Left ventricle myocardium inferior (tissue), 1 donor: ENCODE measurements at regions not wholly inside any gene's neighbourhood (a gene's known extent, or its start where the extent isn't known, plus 50 kb on each side); places are given as distances from the start of the nearest gene placed in this dataset.
"Not testable (repeated sequence)": the region's sequence is repeated elsewhere in the genome, so short reads cannot be mapped to it uniquely, and the experiment has no call there.

Experiments used
- DNase-seq: peaks from one replicate; pipeline ENCODE4 v3.0.0-alpha.2; 2020
- H3K27ac ChIP-seq: fragments of 200-600 bp; replicated peaks from 2 replicates; pipeline ENCODE4 v1.8.0; 2021
- H3K27me3 ChIP-seq: fragments of 200-600 bp; 2 replicates; pipeline ENCODE4 v1.8.0; 2021; ENCODE audit warnings: low read depth
- H3K36me3 ChIP-seq: fragments of 200-600 bp; 2 replicates; pipeline ENCODE4 v1.8.0; 2021
- H3K4me1 ChIP-seq: fragments of 200-600 bp; 2 replicates; pipeline ENCODE4 v1.8.0; 2021
- H3K4me3 ChIP-seq: fragments of 200-600 bp; 2 replicates; pipeline ENCODE4 v1.8.0; 2021; ENCODE audit warnings: mild to moderate bottlenecking, moderate library complexity
- H3K9me3 ChIP-seq: fragments of 200-600 bp; replicated peaks from 2 replicates; pipeline ENCODE4 v1.8.0; 2021
- intact Hi-C: fragments of 100-400 bp; cut with micrococcal nuclease; formaldehyde crosslinking; loops from one replicate; pipeline ENCODE4 v1.11.0; 2022
- donor health status: DM: no; HTN: yes; CAD: no; lungs with severe emphysema.

DNA sequence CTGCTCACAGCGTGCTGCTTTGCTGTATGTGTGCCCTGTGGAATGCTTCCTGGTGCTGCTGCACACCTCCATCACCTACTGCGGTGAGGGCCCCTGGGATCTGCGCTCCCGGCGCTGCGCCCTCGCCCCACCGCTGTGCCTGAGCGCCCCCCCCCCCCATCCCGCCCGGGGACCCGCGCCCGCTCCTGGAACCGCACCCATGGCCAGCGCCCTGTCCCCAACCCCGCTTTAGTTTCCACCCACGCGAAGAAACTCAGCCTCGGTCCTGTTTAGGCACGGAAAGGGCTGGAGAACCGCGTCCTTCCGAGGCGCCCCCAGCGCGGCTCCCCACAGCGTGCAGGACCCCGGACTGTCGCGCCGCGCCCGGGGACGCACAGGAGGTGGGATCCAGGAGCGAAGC is 265.5 kb downstream of the POTEB3 start:
- intact Hi-C loops, H3K4me1 ChIP-seq, DNase-seq: not testable (repeated sequence)

DNA sequence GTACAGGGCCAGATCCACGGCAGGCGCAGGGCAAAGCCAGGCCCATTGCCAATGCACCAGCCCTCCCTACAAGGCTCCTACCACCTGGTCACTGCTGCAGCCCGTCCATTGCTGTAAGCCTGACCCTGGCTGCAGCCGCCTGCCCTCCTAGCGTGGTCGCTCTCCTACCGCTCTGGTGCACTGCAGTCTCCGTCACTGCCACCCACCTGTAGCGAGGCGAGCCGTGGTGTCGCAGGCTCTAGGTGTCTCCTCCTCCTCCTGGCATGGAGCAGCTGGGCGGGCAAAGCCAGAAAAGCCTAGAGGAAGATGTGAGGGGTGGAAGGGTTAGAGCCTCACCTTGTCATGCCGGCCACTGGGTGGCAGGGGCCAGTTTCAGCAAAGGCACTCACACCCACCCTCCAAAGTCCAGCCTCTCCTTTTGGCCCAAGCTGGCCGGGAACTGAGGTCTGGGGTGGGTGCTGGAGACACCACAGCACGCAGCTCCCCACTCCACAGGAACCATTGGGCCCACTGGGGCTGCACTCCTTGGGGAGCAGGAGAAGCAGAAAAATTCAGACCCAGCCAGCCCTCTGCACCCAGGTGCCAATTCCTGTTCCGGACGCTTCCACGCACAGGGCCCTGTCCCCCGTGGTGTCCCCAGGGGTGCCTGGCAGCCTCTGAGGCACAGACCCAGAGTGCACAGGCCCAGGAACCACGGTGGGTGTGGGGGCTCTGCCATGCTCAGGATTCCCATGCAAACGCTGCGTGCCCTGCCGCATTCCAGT is 285.3 kb upstream of the POTEB2 start:
- H3K27me3 ChIP-seq, H3K36me3 ChIP-seq, H3K9me3 ChIP-seq, H3K4me1 ChIP-seq, H3K27ac ChIP-seq, H3K4me3 ChIP-seq, intact Hi-C loops, DNase-seq: not testable (repeated sequence)

More for the DNA sequence above, 265.5 kb downstream of the POTEB3 start:
- not testable (repeated sequence) for H3K9me3 ChIP-seq, H3K27me3 ChIP-seq, H3K27ac ChIP-seq, H3K36me3 ChIP-seq, H3K4me3 ChIP-seq

DNA sequence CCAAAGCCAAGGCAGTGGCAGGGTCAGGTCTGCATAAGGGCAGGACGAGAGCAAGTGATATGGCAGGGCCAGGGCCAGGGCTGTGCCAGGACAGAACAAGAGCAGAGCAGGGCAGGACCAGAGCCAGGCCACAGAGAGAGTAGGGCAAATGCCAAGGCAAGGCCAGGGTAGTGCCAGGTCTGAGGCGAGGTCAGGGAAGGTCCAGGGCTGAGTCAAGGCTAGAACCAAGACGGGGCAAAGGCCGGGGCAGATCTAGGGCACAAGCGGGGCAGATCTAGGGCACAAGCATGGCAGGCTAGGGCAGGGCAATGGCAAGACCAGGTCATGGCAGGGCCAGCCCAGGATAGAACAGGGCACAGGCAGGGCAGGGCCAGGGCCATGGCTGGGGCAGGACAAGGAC is 282.0 kb upstream of the POTEB2 start:
- DNase-seq, H3K9me3 ChIP-seq, H3K27ac ChIP-seq, H3K4me3 ChIP-seq, H3K36me3 ChIP-seq, H3K4me1 ChIP-seq, intact Hi-C loops, H3K27me3 ChIP-seq: not testable (repeated sequence)

DNA sequence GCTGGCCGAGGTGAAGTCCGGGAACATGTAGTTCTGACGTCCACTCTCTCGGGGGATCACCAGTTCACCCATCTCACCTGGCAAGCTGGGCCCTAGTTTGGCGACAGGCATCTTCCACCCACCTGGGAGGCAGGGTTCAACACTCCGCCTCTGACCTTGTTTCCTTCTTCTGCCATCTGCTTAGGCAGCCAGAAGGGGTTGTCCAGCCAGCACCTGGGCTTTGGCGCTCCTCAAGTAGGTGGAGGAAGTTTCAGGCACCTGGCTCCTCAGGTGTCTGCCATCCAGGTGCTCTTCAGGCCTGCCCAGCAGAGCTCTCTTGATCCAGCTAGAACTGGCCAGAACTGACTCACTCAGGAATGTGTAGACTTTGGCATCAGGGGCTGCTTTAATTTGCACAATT is 267.8 kb upstream of the POTEB2 start:
- H3K4me1 ChIP-seq, H3K27me3 ChIP-seq, H3K4me3 ChIP-seq, H3K27ac ChIP-seq, intact Hi-C loops, DNase-seq, H3K9me3 ChIP-seq, H3K36me3 ChIP-seq: not testable (repeated sequence)

DNA sequence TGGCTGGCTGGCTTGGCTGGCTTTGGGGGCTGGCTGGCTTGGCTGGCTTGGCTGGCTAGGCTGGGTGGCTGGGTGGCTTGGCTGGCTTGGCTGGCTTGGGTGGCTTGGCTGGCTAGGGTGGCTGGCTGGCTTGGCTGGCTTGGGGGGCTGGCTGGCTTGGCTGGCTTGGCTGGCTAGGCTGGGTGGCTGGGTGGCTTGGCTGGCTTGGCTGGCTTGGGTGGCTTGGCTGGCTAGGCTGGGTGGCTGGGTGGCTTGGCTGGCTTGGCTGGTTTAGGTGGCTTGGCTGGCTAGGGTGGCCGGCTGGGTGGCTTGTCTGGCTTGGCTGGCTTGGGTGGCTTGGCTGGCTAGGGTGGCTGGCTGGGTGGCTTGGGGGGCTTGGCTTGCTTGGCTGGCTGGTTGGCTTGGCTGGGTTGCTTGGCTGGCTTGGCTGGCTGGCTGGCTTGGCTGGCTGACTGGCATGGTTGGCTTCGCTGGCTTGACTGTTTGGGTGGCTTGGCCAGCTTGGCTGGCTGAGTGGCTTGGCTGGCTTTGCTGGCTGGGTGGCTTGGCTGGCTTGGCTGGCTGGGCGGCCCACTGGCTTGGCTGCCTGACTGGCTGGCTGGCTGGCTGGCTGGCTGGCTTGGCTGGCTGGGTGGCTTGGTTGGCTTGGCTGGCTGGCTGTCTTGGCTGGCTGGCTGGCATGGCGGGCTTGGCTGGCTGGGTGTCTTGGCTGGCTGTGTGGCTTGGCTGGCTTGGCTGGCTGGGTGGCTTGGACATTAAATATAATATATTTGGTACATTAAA is 246.3 kb upstream of the POTEB2 start:
- H3K27me3 ChIP-seq, H3K36me3 ChIP-seq, H3K4me3 ChIP-seq, H3K27ac ChIP-seq, H3K9me3 ChIP-seq, H3K4me1 ChIP-seq, intact Hi-C loops: not testable (repeated sequence)
- peak; percentile 14 for DNase-seq

DNA sequence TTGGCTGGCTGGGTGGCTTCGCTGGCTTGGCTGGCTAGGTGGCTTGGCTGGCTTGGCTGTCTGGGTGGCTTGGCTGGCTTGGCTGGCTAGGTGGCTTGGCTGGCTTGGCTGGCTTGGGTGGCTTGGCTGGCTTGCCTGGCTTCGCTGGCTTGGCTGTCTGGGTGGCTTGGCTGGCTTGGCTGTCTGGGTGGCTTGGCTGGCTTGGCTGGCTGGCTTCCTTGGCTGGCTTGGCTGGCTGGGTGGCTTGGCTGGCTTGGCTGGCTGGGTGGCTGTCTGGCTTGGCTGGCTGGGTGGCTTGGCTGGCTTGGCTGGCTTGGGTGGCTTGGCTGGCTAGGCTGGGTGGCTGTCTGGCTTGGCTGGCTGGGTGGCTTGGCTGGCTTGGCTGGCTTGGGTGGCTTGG is 245.7 kb upstream of the POTEB2 start:
- DNase-seq, result peak; percentile 44
- intact Hi-C loops, H3K9me3 ChIP-seq, H3K27ac ChIP-seq, H3K4me1 ChIP-seq, H3K36me3 ChIP-seq, H3K27me3 ChIP-seq, H3K4me3 ChIP-seq: not testable (repeated sequence)

DNA sequence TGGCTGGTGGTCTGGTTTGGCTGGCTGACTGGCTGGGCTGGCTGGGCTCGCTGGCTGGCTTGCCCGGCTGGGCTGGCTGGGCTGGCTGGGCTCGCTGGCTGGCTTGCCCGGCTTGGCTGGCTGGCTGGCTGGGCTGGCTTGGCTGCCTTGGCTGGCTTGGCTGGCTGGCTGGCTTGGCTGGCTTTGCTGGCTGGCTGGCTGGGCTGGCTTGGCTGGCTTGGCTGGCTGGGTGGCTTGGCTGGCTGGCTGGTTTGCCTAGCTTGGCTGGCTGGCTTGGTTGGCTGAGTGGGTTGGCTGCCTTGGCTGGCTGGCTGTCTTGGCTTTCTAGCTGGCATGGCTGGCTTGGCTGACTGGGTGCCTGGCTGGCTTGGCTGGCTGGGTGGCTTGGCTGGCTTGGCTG is 245.1 kb upstream of the POTEB2 start:
- intact Hi-C loops, H3K4me1 ChIP-seq, H3K27me3 ChIP-seq, DNase-seq, H3K9me3 ChIP-seq, H3K36me3 ChIP-seq, H3K27ac ChIP-seq, H3K4me3 ChIP-seq: not testable (repeated sequence)

DNA sequence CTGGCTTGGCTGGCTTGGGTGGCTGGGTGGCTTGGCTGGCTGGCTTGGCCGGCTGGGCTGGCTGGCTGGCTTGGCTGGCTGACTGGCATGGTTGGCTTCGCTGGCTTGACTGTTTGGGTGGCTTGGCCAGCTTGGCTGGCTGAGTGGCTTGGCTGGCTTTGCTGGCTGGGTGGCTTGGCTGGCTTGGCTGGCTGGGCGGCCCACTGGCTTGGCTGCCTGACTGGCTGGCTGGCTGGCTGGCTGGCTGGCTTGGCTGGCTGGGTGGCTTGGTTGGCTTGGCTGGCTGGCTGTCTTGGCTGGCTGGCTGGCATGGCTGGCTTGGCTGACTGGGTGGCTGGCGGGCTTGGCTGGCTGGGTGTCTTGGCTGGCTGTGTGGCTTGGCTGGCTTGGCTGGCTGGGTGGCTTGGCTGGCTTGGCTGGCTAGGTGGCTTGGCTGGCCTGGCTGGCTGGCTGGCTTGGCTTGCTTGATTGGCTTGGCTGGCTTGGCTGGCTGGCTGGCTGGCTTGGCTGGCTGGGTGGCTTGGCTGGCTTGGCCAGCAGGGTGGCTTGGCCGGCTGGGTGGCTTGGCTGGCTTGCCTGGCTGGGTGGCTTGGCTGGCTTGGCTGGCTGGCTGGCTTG is 244.2 kb upstream of the POTEB2 start:
- H3K27me3 ChIP-seq, H3K9me3 ChIP-seq, H3K36me3 ChIP-seq, H3K4me3 ChIP-seq, H3K4me1 ChIP-seq, intact Hi-C loops, H3K27ac ChIP-seq: not testable (repeated sequence)
- peak; percentile 80 for DNase-seq

DNA sequence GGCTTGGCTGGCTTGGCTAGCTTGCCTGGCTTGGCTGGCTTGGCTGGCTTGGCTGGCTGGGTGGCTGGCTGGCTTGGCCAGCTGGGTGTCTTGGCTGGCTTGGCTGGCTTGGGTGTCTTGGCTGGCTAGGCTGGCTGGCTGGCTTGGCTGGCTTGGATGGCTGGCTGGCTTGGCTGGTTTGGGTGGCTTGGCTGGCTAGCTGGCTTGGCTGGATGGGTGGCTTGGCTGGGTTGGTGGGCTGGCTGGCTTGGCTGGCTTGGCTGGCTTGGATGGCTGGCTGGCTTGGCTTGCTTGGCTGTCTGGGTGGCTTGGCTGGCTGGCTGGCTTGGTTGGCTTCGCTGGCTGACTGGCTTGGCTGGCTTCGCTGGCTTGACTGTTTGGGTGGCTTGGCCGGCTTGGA is 242.3 kb upstream of the POTEB2 start:
- H3K27ac ChIP-seq, H3K27me3 ChIP-seq, H3K4me1 ChIP-seq, DNase-seq, intact Hi-C loops, H3K4me3 ChIP-seq, H3K9me3 ChIP-seq, H3K36me3 ChIP-seq: not testable (repeated sequence)

DNA sequence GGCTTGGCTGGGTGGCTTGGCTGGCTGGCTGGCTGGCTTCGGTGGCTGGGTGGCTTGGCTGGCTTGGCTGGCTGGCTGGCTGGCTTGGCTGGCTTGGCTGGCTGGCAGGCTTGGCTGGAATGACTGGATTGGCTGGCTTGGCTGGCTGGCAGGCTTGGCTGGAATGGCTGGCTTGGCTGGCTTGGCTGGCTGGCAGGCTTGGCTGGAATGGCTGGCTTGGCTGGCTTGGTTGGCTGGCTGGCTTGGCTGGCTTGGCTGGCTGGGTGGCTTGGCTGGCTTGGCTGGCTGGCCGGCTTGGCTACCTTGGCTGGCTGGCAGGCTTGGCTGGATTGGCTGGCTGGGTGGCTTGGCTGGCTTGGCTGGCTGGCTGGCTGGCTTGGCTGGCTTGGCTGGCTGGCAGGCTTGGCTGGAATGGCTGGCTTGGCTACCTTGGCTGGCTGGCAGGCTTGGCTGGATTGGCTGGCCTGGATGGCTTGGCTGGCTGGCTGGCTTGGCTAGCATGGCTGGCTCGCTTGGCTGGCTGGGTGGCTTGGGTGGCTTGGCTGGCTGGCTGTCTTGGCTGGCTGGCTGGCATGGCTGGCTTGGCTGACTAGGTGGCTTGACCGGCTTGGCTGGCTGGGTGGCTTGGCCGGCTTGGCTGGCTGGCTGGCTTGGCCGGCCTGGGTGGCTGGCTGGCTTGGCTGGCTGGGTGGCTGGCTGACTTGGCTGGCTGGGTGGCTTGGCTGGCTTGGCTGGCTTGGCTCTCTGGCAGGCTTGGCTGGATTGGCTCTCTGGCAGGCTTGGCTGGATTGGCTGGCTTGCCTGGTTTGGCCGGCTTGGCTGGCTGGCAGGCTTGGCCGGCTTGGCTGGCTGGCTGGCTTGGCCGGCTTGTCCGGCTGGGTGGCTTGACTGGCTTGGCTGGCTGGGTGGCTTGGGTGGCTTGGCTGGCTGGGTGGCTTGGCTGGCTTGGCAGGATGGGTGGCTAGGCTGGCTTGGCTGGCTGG is 241.6 kb upstream of the POTEB2 start:
- H3K4me1 ChIP-seq, H3K9me3 ChIP-seq, H3K27ac ChIP-seq, intact Hi-C loops, H3K4me3 ChIP-seq, H3K27me3 ChIP-seq, H3K36me3 ChIP-seq: not testable (repeated sequence)
- DNase-seq, result peak; percentile 73

DNA sequence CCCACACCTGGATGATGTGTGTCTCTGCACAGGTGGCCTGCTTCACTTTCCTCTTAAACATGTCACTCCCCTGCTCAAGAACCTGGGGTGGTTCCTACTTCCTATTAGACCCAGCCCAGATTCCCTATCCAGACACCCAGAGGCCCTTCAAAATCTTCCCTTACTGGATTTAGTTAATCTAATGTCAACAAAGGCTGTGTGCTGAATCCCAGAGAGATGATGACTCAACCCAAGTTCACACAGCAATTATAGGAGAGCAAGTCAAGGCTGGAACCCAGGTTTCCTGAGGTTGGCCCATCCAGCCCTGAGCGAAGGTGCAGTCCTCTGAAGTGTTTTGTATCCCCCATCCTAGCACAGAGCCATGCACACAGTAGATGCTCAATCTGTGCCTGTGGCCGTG is 230.5 kb upstream of the POTEB2 start:
- H3K9me3 ChIP-seq, H3K27ac ChIP-seq, DNase-seq, intact Hi-C loops, H3K4me1 ChIP-seq, H3K4me3 ChIP-seq, H3K36me3 ChIP-seq, H3K27me3 ChIP-seq: not testable (repeated sequence)

DNA sequence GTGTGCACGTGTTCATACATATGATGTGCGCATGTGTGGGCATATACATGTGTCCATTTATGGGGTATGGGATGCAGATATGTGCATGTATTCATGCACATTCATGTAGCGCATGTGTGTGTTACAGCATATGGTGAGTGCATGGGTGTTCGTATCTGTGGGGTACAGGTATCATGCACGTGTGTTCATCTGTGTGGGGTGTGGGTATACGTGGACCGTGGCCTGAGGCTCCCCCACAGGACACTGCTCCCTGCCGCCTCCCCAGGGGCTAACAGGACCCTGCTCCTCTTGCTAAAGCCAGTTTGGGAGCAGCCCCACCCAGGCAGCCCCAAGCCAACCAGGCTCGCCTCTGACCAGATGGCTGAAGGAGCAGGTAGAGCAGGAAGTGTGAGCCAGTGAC is 213.4 kb upstream of the POTEB2 start:
- H3K4me1 ChIP-seq, intact Hi-C loops, DNase-seq, H3K36me3 ChIP-seq, H3K4me3 ChIP-seq, H3K9me3 ChIP-seq, H3K27ac ChIP-seq, H3K27me3 ChIP-seq: not testable (repeated sequence)

DNA sequence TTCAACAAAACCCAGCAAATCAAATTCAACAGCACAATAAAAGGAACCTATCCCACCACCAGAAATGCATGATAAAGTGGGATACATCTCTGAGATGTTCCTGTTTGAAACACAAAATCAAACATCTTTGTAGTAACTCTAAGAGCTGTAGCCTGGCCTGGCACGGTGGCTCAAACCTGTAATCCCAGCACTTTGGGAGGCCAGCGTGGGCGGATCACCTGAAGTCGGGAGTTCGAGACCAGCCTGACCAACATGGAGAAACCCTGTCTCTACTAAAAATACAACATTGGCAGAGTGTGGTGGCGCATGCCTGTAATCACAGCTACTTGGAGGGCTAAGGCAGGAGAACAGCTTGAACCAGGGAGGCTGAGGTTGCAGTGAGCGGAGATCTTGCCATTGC is 202.8 kb upstream of the POTEB2 start:
- H3K4me3 ChIP-seq, H3K4me1 ChIP-seq, H3K36me3 ChIP-seq, H3K27ac ChIP-seq, H3K9me3 ChIP-seq, intact Hi-C loops, H3K27me3 ChIP-seq, DNase-seq: not testable (repeated sequence)
